ENCODE measurements at regions not wholly inside any gene's neighbourhood (a gene's known extent, or its start where the extent isn't known, plus 50 kb on each side); places are given as distances from the start of the nearest gene placed in this dataset.

DNA sequence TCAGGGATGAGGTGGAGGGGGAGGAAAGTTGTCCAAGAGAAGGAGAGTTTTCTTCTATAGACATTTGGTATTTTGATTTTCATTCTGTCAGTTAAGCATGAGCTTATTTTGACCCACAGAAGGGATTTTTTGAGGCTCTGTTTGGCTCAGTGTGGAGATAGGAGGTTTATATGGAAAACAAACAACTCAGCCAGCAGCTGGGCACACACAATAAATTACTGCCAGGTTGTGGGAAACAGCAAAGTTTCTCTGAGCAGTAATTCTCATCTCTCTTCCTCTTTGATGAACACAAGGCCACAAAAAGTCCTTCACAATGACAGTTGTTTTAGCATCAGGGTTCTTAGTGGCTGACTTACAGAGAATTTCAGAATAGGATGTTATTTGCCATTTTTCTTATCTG, 486.1 kb downstream of the KDM4C start:
- no peak for DNase-seq

GRCh38 chr9:7242126-7242525, 484.4 kb downstream of the KDM4C start:
- no peak for DNase-seq

DNA sequence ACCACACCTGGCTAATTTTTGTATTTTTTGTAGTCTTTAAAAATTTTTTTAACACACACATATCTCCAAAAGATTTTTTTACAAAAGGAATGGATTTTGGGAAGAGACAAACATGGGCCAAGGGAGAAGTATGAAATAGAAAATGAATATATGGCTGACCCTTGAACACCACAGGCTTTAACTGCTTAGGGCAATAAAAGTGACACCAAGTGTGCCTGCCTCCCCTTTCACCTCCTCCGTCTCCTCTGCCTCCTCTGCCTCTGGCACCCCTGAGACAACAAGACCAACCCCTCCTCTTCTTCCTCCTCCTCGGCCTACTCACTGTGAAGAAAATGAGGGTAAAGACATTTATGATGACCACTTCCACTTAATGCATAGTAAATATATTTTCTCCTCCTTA, 483.9 kb downstream of the KDM4C start:
- DNase-seq: no peak

GRCh38 chr9:7240569-7241311, 483.0 kb downstream of the KDM4C start:
- no peak for DNase-seq

GRCh38 chr9:7239708-7240107, 481.9 kb downstream of the KDM4C start:
- DNase-seq: no peak

GRCh38 chr9:7238247-7238637, 480.5 kb downstream of the KDM4C start:
- DNase-seq: no peak

DNA sequence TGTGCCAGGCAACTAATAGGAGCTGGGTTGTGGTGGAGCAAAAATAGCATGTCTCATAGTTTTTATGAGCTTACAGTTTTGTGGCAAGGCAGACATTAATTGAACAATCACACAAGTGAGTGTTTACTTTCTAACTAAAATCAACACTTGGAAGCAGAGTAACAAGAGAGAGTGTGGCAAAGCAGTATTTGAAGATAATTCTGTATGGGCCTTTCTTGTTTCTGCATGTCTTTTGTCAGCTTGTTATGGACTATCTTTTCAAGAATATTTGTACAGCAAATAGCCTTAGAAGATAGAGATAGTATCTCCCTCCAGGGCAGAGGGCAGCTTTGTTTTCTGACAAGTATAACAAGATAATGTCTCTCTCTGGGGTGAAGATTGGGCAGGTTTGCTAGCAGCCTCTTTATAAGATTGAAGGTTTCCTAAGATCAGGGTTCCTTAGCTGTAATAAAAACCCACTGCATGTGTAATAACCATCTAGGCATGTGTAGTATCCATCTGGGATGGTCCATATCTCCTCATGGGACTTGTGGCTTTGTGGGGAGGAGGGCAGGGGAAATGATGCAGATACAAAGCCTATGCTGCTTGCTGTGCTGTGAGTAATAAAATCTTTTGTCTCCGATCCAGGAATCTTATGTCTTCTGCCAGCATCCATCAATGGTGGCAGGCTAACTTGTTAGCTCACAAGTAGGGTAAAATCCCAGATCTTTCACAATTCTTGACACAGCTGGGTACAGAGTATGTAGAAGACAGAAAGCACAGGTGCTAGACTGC, 479.9 kb downstream of the KDM4C start:
- no peak for DNase-seq

- no peak for DNase-seq
Measured at GRCh38 chr9:7236186-7236585, 478.4 kb downstream of the KDM4C start.

GRCh38 chr9:7234144-7234543, 476.4 kb downstream of the KDM4C start:
- no peak for DNase-seq

DNA sequence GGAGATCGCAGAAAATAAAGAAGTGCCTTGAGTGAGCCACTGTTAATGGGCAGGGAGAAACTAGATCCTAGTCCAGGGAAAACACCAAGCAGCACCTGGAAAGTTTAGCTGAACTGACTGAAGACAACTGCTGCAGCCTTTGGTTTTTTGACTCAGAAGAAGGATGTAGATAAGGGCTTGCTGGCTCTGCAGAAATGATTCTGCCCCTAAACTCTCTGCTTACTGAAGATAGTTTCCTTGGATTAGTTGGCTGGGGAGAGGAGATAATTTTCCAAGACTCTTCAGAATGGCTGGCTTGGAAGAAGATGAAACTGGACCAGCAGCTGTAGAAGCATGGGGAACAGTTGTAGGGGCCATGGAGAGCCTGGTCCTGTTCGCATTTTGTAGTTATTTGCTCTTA, 471.8 kb downstream of the KDM4C start:
- DNase-seq: no peak

DNA sequence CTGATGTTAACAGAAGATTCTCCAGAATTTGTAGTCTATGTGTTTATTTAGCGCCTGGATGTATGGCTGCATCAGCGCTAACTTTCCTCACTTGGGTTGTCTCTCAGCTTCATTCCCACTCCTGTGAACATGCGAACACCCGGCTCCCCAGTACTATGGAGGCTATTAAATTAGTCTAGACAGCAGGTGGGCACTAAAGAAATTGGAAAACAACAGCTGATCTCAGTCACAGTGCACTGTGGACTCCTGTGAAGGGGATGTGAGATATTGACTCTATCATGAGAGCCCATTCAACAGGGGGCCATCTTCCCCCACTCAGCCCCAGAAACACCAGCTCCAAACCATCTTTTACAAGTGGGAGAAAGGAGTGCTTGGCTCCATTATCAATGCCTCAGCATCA, 471.0 kb downstream of the KDM4C start:
- no peak for DNase-seq

- no peak for DNase-seq
Measured at GRCh38 chr9:7227951-7228350, 470.2 kb downstream of the KDM4C start.

DNA sequence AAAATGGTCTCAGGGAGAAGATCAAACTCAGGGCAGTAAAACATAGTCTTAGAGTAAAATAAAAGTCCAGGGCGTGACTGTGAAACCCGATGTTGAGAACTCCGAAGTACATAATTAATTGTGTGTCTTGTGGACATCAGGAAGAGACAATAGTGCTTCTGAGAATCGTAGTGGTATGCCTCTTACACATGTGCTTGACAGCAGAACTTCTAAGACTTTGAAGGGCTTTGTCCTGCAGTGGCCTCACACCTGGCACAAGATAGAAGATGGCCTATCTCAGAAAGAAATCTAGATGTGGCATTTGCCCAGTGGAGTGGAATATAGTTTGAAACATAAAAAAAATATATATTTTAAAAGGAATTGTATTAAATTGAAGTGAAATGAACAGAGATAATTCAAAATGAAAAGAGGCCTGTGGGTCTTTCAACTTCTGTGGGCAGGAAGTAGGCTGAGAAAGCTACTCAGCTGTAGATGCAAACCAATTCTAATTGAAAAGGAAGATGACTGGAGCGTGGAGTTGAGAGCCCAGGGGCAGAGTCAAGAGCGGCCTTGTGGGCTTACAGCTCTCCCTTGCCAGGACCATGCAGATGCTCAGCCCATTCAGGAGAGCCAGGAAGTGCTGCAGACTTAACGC, 468.4 kb downstream of the KDM4C start:
- no peak for DNase-seq
